NCI-H2029 (cell line): ENCODE measurements at regions not wholly inside any gene's neighbourhood (a gene's known extent, or its start where the extent isn't known, plus 50 kb on each side); places are given as distances from the start of the nearest gene placed in this dataset.

Experiments used
- DNase-seq: peaks from one replicate; lab custom pipeline; 2025; lab: John Stamatoyannopoulos, UW

GRCh38 chr15:69715210-69715609 lies 262.6 kb downstream of the RPLP1 start:
- DNase-seq, result no peak

DNA sequence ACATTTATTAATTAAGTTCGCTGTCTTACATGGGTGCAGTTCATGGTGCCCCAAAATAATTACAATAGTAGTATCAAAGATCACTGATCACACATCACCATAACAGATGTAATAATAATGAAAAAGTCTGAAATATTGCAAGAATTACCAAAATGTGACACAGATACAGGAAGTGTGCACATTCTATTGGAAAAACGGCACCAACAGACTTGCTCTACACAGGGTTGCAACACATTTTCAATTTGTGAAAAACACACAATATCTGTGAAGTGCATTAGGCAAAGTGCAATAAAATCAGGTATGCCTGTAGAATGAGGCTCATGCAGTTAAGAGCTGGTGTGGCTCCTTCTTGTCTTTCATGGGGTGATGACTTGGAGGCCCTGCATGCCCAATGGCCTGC lies 265.8 kb downstream of the RPLP1 start:
- no peak for DNase-seq

DNA sequence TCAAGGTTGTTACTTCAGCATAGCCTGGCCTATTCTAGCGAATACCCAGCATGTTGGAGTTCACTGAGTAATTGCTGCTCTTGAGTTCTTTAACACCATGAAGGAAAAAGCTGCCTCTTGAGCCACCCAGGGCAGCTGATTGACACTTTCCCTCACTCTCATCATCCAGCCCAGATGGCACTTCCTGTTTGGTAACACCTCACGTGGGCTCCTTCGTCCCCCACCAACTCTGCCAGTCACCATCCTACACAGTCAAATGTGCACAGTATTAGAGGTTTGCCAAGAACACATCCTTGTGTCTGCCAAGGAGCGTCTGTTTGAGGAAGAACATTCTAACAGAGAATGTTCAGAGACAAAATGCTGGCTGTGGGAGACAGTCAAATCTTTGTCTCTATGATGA lies 266.3 kb downstream of the RPLP1 start:
- no peak for DNase-seq

GRCh38 chr15:69719527-69720240 lies 267.1 kb downstream of the RPLP1 start:
- no peak for DNase-seq

DNA sequence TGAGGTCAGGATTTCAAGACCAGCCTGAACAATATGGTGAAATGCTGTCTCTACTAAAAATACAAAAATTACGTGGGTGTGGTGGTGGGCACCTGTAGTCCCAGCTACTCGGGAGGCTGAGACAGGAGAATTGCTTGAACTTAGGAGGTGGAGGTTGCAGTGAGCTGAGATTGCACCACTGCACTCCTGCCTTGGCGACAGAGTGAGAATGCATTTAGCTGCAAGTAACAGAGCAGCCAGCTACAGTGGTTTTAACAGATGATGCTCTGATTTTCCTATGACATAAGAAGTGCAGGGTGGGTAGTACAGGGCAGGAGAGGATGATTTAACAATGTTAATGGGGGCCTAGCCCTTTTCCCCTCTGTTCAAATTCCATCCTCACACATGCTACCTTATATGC lies 267.9 kb downstream of the RPLP1 start:
- no peak for DNase-seq

DNA sequence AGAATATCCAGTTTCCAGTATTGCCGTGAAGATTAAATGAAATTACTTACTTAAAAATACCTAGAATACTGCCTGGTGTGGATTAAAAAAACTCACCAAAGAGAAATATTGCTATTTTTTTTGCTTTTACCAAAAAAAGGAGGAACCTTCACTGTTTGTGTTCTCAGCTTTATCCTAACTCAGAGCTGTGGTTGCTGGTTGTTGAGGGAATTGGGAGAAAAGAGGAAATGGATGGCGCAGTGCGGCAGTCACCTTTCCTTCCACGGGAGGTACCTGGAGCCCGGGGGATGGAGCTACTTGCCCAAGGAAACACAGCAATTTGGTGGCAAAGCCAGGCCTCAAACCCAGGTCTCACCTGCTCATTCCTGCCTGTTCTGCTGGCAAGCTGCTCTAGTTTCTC lies 270.3 kb downstream of the RPLP1 start:
- DNase-seq, result no peak

- DNase-seq, result peak; percentile 31
Observed at GRCh38 chr15:69723404-69724096, 270.9 kb downstream of the RPLP1 start.

GRCh38 chr15:69724333-69724732 lies 271.7 kb downstream of the RPLP1 start:
- no peak for DNase-seq

- no peak for DNase-seq
Observed at GRCh38 chr15:69725275-69725674, 272.7 kb downstream of the RPLP1 start.

GRCh38 chr15:69725957-69726356 lies 273.3 kb downstream of the RPLP1 start:
- no peak for DNase-seq

GRCh38 chr15:69727121-69727924 lies 274.7 kb downstream of the RPLP1 start:
- DNase-seq, result no peak

DNA sequence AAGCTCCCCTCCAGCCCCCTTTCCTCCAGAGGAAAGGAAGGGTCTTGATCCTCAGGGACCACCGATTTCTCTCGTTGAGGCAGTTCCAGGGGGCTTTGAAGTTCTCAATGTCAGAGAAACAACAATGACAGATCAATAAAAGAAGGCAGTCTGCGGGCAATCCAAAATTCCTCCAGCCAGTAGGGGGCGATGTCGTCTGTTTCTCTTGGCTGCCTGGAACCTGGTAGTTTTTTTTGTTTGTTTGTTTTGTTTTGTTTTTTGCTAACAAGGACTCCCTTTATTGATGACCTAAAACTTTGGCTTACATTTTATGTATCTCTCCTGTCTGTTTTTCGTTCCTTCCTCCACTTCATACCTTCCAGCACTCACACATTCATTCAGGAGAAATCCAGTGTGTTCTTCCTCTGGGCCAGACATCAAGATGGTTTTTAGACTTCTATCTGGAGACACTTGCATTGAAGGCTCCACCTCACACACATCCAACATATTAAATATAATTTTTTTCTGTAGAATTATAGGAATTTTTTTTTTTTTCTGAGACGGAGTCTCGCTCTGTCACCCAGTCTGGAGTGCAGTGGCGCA lies 276.6 kb downstream of the RPLP1 start:
- DNase-seq, result no peak

GRCh38 chr15:69730281-69731080 lies 277.9 kb downstream of the RPLP1 start:
- no peak for DNase-seq

- DNase-seq, result no peak
Observed at GRCh38 chr15:69731081-69731330, 278.4 kb downstream of the RPLP1 start.

DNA sequence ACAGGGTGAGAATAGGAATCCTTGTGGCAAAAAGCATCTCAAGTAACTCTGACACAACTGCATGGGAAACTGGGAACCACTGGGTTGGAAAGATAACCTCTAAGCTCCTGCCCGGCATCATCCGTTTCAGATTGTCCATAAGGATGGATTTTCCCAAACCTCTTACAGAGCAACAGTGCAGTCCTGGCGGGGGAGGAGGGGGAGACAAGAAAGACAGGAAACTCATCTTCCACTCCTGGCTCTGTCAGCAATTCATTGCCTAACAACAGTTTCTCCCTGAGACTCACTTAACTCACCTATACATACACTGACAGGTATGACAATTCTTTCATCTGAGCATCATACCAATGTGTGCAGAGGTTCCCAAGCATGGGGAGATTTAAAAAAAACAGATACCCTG lies 279.0 kb downstream of the RPLP1 start:
- DNase-seq, result no peak

DNA sequence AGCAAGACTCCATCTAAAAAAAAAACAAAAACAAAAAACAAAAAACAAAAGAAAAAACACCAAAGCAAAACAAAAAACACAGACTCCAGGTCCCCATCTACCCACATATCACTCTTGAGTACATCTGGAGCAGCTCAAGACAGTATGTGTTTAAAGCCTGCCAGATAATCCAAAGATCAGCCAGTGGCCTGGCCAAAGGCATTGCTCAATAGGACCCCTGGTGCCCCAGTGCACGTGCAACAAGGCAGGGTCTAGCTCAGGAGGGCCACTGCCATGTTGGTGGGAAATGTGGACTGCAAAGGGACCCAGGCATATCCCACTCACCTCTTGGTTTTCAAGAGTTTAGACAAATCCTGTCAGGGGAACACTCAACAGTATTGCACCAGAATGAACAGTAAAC lies 279.5 kb downstream of the RPLP1 start:
- no peak for DNase-seq

DNA sequence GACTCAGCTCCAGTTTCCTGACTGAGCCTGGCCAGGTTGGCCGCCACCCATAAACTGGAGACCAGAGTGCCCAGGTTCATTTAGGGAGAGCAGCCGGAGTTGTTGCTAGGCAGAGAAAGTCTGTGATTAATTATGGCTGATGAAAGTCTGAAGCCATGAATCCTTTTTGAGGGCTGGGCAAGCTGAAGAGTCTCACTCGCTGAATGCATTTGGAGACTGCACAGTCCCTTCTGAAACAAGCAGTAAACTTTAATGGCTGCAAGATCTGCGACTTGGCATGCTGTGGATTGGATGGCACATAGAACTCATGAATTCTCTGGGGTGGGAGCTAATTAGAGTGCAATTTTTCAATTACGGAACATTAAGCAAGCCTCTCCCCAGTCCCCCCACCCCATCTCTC lies 282.1 kb downstream of the RPLP1 start:
- no peak for DNase-seq

- no peak for DNase-seq
Observed at GRCh38 chr15:69735121-69735520, 282.5 kb downstream of the RPLP1 start.

DNA sequence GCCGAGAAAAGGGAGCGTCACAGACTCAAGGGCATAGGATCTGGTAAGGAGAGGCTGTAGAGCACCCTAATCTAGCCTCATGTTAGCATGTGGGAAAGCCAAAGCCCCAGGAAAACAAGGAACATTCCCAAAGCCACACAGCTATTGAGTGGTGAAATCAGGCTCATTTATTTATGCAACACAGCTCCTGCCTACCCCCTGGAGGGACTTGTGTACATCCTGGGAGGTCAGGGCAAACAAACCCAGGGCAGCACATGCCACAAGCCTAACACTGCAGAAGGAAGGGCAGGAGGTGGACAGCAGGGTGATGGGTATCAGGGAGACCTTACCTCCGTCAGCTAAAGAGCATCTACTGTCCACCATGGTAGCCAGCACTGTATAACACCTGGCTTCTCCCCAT lies 283.5 kb downstream of the RPLP1 start:
- no peak for DNase-seq

DNA sequence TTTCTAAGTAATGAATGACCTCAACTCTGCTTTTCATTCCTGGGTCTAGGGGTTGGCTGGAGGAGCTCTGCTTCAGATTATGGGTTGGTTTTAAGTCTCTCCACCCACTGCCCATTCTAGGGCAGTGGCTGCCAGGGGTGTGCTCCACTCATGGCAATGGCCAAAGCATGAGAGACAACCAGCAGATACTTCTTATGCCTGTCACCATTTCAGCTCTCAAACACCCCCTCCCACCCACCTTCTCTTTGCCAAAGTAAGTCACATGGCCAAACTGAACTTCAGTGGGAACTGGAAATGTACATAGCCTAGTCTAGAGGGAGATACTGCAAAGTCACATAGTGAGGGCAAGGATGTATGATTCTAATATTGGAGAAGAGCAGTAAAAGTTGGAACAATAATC lies 285.3 kb downstream of the RPLP1 start:
- no peak for DNase-seq

DNA sequence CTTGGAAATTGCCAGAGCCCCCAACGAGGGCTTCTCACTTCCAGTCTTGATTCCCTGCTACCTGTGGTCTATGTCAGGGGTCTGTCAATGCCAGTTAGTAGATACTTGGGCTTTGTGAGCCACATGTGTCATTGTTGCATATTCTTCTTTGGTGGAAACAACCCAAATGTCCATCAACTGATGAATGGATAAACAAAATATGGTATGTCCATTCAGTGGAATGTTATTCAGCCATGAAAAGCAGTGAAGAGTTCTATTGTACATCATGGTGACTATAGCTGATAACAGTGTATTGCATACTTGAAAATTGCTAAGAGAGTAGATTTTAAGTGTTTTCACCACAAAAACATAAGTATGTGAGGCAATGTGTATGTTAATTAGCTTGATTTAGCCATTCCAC lies 288.1 kb downstream of the RPLP1 start:
- no peak for DNase-seq

DNA sequence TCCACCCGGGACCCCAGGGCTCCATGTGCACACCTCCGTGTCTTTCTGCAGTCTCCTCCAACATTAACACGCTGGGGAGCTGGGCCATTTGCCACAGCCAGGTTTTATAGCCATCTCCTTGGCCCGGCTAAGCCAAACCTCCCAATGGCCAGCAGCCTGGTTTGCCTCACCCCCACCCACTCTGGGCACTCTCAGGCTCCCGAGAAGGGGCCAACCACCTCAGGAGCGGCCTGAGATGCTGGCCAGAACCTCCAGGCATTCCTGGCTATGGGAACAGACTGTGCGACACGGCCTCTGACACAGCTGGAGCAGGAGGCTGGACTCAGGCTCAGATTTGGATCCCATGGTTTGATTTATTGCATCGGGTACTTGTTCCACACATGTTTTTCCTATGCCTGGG lies 289.7 kb downstream of the RPLP1 start:
- DNase-seq, result no peak
